GM06990 (cell line): ENCODE measurements at regions not wholly inside any gene's neighbourhood (a gene's known extent, or its start where the extent isn't known, plus 50 kb on each side); places are given as distances from the start of the nearest gene placed in this dataset.

Source experiments
- DNase-seq: peaks from one replicate; pipeline ENCODE4 v3.0.0-alpha.2; 2011; ENCODE audit not compliant: insufficient read length; ENCODE audit errors: extremely low read depth
- H3K27me3 ChIP-seq: replicated peaks from 2 replicates; pipeline ENCODE4 v1.6.0; 2011; ENCODE audit warnings: low read length; ENCODE audit not compliant: control insufficient read depth, insufficient read depth
- H3K36me3 ChIP-seq: 2 replicates; pipeline ENCODE4 v1.5.1; 2011; ENCODE audit warnings: low read length; ENCODE audit not compliant: control insufficient read depth, insufficient read depth
- H3K4me3 ChIP-seq: replicated peaks from 2 replicates; pipeline ENCODE4 v1.5.1; 2011; ENCODE audit warnings: low read depth, mild to moderate bottlenecking, control low read depth, low read length
- CTCF ChIP-seq: IDR thresholded peaks from 2 replicates; pipeline ENCODE4 v1.5.1; 2011; ENCODE audit warnings: low read length, control low read depth, mild to moderate bottlenecking, inconsistent platforms; ENCODE audit not compliant: insufficient read depth, poor library complexity, severe bottlenecking

- no peak for DNase-seq
- Histone ChIP-seq H3K27me3 (no peaks in the 10 kb centered on the region), H3K4me3 (no peak overlapping the region), H3K36me3 (no peaks in the 10 kb centered on the region)
- TF ChIP-seq CTCF: no peak
Measured at GRCh38 chr14:61102549-61103466, 121.8 kb downstream of the SLC38A6 start.
